NK-92 treated with Interleukin-12 subunit alpha and Interleukin-12 subunit beta, amount 100 ng/mL, for 24 hours (cell line): ENCODE measurements at regions not wholly inside any gene's neighbourhood (a gene's known extent, or its start where the extent isn't known, plus 50 kb on each side); places are given as distances from the start of the nearest gene placed in this dataset.

ENCODE experiments used
- DNase-seq: peaks from one replicate; lab custom pipeline; 2025; lab: John Stamatoyannopoulos, UW

DNA sequence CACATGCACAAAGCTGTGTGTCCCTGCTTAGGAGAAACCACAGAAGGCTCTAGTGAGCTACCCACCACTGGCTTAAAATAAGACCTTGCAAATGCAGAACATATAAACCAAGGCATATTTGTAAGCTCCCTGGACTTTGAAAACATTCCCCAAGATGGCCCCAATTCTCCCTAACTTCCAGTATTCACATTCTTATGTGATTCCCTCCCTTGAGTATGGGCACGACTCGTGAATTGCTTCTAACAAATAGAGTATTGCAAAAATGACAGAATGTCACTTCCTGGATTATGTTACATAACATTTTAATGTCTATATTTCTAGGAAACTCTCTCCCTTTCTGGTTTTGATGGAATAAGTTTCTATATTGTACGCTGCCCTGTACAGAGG lies 131.8 kb upstream of the MCTP2 start:
- DNase-seq, result no peak

DNA sequence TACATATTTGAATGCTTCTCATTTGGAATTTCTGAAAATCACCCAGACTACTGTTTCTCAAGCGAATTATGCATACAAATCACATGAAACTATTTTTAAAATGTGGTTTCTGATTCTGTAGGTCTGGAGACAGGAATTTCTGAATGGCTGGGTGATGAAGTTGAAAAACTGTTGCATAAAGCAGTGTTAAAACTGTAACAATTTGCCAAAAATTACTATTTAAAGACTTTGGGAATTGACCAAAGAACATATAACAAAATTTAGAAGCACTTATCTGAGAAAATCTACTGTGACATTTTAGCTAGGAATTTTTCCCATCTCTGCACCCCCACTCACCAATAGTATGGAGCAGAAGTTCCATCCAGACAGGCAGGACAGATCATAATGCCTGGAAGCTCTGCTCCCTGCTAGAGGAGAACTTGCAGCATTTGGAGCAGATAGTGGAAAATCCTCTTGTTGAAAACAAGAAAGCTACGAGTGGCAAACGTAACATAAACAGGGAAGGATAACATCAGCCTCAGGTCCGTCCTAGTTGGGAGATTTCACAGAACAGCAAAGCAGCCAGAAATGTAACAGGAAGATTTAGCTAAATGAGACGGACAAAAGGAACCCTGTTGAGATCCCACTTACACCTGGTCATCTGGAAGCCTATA lies 132.3 kb upstream of the MCTP2 start:
- no peak for DNase-seq

DNA sequence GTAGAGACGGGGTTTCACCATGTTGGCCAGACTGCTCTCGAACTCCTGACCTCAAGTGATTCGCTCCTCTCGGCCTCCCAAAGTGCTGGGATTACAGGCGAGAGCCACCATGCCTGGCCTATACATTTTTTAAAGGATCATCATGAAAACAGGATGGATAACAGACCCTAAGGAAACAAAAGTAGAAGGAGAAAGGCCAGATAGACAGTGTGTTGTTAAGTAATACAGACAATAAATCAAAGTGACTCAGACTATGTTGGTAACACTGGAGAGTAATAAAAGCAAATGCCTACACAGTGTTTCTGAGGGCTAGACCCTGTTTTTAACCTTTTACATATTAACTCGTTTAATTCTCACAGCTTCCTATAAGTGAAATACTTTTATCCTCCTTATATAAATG lies 133.8 kb upstream of the MCTP2 start:
- DNase-seq, result no peak

GRCh38 chr15:94094310-94094709 lies 137.1 kb upstream of the MCTP2 start:
- no peak for DNase-seq

DNA sequence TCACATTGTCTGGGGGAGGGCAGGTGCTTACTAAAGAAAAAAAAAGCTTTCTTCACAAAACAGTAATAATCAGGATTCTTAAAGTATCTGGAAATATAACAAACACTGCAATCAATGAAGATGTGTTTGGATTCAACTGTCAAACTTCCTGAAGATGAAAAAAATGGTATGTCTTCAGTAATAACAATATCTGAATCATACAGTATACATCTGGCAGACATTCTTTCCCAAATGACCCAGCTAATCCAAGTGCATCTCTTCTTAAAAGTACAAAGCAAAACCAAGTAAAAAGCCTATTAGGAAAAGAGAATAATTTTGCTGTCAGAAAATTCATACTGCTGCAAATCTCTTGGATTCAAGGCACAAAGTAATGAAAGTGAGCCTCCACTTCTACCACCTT lies 145.0 kb upstream of the MCTP2 start:
- no peak for DNase-seq

- DNase-seq, result peak; percentile 32
These were observed 147.8 kb upstream of the MCTP2 start for GRCh38 chr15:94083467-94084052.

GRCh38 chr15:94081829-94082228 lies 149.5 kb upstream of the MCTP2 start:
- no peak for DNase-seq

- DNase-seq, result no peak
These were observed 150.3 kb upstream of the MCTP2 start for GRCh38 chr15:94080989-94081605.

- DNase-seq, result peak; percentile 47
These were observed 150.9 kb upstream of the MCTP2 start for GRCh38 chr15:94080416-94080815.

GRCh38 chr15:94079968-94080367 lies 151.4 kb upstream of the MCTP2 start:
- no peak for DNase-seq

DNA sequence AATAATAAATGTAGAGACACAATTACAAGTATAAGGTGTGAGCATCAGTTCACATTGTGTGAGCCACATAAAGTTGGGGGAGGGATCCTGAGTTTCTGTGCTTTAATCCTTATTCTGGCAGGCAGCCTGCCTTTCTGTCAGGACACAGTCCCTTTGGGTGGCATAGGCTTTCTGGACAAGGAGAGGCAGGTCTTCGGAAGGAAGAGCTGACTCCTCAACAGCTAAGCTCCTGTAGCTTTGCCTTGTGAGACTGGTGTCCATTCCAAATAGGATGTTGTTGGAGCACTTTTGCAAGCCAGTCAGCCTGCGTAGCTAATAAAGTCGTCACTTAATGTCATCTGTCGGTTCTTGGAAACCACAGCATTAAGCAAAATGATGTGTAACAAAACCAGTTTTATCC lies 151.9 kb upstream of the MCTP2 start:
- DNase-seq, result no peak

DNA sequence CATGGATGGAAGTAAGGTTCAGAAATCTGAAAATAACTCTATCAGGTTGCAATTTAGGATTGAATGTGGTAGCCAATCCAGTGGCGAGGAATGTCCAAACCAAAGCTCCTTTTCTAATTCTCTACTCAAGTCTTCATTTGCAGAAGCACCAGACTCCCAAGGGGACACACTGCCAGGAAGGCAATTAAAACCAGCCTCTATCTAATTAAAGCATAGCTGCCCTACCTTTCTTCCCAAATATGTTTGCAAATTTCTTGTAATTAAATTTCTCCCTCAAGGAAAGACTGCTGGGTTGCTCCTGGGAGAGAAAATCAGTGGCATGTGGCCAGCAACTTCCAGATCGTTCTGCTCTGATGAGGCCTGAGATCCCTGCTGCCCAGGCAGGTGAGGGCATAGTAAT lies 153.4 kb upstream of the MCTP2 start:
- no peak for DNase-seq

DNA sequence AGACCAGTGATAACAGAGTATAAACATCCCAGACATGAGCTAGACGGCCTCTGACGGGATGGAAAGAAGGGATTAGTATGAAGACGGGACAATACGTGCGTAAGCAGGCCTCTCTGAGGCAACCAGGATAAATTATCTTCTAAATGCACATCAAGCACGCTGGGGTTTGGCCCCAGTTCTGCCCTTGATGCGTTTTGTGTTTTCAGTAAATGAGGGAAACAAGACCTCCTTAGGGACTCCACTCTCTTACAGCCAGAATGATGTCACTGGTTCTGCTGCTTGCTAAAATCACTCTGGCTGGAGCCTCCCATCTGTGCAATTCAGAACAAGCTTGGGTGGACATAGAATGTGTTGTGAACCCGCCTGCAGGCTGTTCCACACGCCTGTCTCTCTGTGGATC lies 156.0 kb upstream of the MCTP2 start:
- no peak for DNase-seq

DNA sequence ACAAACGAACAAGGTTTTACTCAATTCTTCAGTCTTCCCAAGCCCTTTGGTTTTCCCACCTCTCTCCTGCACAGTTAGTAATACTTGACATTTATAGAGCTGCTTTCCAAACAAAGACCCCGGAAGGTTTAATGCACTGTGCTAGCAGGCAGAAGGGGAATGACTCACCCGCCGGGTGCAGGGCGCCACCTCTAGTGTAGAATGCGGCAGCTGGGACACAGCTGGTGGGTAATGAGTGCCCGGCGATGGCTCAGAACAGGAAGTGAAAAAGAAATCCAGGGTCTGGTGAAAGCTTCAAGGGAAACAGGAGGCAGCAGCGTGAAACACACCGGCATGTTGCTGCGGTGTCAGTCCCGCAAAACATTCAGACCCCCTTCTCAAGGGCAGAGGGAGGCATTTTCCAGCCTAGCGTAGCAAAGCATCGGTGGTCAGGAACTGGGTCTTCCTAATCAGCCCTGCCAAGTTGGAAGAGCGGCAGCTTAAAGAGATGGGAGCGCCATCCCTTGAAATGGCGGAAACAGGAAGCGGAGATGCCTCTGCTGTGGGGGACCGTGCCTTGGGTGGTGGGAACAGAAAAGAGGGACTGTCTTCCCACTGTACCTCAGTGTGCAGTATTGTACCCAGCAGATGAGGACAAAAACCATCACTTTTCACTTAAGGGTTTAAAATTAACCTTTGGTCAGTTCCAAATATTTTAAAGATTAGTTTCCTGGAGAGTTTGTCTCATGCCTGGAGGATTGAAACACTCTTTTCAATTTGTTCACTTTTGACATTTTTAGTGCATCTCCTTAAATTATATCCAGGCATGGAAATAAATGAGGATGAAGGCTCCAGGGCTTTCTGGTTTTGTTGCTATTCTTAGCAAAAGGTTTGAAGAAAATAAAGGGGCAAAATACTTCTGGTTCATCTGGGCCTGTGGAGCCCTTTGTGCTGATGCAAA lies 160.7 kb upstream of the MCTP2 start:
- DNase-seq, result no peak

DNA sequence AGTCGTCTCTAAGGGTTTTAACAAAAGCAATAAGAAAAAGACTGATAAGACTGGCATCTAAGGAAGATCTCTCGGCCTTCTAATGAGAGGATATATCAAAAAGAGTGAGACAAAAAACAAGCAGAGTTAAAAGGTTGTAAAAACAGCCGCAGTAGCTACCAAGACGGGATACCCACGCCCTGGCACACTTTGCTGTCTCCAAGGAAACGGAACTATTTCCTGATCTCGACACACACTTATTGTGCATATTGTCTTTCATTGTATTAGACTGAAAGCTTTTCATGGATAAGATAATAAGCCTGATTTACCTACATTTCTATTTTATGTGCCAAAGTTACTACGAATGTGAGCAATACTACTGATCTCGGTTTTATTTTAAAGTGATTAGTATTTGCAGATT lies 161.5 kb upstream of the MCTP2 start:
- DNase-seq, result no peak

DNA sequence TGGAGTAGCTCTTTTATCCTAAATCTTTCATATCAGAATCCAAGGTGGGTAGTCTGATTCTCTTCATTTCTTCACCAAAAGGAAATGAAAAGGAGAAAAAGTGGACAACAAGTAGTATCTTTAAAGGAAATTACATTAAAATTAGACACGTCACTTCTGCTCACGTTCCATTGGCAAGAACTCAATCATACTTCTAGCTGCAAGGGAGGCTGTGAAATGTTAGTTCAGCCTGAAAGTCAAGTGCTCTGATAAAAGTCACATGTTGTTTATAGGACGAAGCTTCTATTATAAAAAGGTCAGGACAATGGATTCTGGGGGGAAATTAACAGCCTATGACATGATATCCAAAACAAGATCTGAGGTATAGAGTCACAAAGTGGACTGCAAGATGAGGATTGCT lies 164.6 kb upstream of the MCTP2 start:
- DNase-seq, result no peak

DNA sequence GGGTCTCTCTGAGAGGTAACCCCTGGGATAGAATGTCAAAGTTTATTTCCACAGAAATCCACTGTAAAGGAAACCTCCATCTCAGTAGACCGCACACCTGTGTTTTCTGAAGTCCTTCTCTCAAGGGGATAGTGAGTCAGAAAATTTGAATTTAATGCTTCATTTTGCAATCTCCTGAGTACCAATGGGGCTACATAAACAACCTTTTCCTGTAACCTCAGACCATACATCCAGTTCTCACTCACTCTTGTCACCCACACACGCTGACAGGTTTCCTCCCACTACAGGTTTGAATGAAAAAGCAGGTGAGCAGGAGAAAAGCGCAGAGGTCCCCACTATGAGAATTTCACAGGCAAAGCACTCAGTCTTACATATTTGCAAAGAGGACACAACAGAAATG lies 165.3 kb upstream of the MCTP2 start:
- no peak for DNase-seq

- no peak for DNase-seq
These were observed 166.6 kb upstream of the MCTP2 start for GRCh38 chr15:94064676-94065313.

DNA sequence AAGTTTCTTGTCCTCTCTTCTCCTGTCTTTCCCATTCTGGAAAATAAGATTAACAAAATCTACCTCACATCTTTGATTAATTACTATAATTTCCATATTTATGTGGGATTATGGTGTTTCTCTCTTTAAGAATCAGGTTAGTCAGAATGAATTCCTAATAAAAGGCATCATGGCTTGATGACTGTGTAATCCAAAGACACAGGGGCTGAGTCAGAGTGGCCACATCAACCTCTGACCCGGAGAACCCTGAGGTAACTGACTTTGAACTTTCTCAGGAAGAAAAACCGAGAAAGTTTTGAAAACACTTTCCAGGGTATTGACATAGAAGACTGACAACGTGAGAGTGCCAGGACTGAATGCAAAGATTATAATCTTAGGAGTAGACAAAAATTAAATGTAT lies 170.3 kb upstream of the MCTP2 start:
- no peak for DNase-seq

- no peak for DNase-seq
These were observed 172.3 kb upstream of the MCTP2 start for GRCh38 chr15:94059013-94059587.

DNA sequence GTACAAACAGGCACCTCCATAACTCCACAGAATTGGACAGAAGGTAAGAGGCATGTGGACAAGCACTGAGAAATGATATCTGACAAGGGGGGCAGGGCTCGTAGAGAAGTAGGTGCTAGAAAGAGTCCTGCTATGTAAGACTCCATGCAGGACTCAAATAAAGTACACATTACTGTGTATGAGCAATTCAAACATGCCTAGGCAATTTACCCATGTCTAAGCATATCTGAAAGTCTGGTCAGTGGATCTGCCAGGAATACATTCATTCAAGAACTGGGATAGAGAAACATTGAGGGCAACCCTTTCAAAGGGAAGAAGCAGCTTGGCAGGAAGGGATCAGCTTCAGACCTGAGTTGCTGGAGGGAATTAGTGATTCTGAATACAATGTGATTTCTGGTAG lies 174.1 kb upstream of the MCTP2 start:
- DNase-seq, result no peak

DNA sequence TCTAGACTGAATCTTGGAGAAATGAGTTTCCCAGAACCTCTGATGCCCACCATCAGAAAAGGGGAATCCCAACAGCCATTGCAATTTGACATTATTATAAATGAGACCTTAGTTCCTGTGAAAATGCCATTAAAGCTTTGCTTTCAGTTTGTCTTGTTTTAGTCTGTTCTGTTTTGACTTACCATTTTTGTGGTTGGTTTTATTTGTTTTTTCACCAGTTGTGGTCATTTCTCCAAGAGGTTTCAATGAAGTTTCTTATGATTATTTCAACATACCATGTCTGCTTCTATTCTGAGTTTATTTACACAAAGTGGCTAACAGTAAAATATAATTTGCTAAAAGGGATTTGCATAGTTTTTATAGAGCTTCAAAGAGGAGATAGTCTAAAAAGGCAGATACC lies 175.0 kb upstream of the MCTP2 start:
- no peak for DNase-seq
